Stomach smooth muscle (tissue), 2 donors: ENCODE measurements at regions not wholly inside any gene's neighbourhood (a gene's known extent, or its start where the extent isn't known, plus 50 kb on each side); places are given as distances from the start of the nearest gene placed in this dataset.
"Not testable (repeated sequence)": the region's sequence is repeated elsewhere in the genome, so short reads cannot be mapped to it uniquely, and the experiment has no call there.

Experiments
- H3K27ac ChIP-seq: one replicate; pipeline ENCODE4 v1.7.0; 2013; ENCODE audit warnings: mild to moderate bottlenecking, low read length, inconsistent platforms
- H3K27me3 ChIP-seq, 2 donors: one replicate each; pipeline ENCODE4 v1.7.0; 2013; ENCODE audit warnings: low read length in 2 of 2; ENCODE audit not compliant: insufficient read depth in 2 of 2, control insufficient read depth in 1 of 2
- H3K36me3 ChIP-seq, 2 donors: one replicate each; pipeline ENCODE4 v1.7.0; 2013; ENCODE audit warnings: low read length in 2 of 2; ENCODE audit not compliant: control insufficient read depth in 2 of 2, insufficient read depth in 2 of 2
- H3K4me1 ChIP-seq: one replicate; pipeline ENCODE4 v1.7.0; 2013; ENCODE audit warnings: low read length; ENCODE audit not compliant: control insufficient read depth, insufficient read depth
- H3K4me3 ChIP-seq, 2 donors: one replicate each; pipeline ENCODE4 v1.7.0; 2013; ENCODE audit warnings: low read length in 2 of 2
- H3K9ac ChIP-seq, 2 donors: one replicate each; pipeline ENCODE4 v1.7.0; 2013; ENCODE audit warnings: low read length in 2 of 2, mild to moderate bottlenecking in 1 of 2
- H3K9me3 ChIP-seq, 2 donors: one replicate each; pipeline ENCODE4 v1.7.0; 2013; ENCODE audit warnings: low read length in 2 of 2; ENCODE audit not compliant: control insufficient read depth in 2 of 2
- donor health status: healthy.
- donor health status: Pancreatic carcinoma.

DNA sequence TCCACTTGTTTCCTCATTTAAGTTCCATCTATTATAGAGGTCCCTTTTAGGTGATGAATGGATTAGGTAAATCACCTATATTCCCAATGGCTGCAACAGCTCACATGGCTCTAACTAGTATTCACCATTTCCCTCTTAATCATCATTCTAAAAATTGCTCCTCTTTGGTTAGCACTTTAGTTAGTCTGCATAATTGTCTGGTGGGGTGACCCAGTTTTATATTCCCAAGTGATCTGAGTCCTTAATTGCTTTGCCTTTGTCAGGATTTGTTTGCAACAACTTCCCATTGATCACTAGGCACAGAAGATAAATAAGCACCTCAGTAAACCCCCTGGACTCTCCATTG lies 395.2 kb downstream of the RAB38 start:
- Histone ChIP-seq H3K36me3 (no peaks in the 10 kb centered on the region), H3K4me1 (no peaks in the 10 kb centered on the region), H3K27ac (no peak overlapping the region), H3K9ac (no peak overlapping the region), H3K4me3 (no peak overlapping the region), H3K9me3 (no peaks in the 10 kb centered on the region), H3K27me3 (no peaks in the 10 kb centered on the region)

GRCh38 chr11:87779276-87780067 lies 395.8 kb downstream of the RAB38 start:
- Histone ChIP-seq H3K4me3 (no peak overlapping the region), H3K9me3 (no peaks in the 10 kb centered on the region), H3K4me1 (no peaks in the 10 kb centered on the region), H3K9ac (no peak overlapping the region), H3K27ac (no peak overlapping the region), H3K36me3 (no peaks in the 10 kb centered on the region), H3K27me3 (no peaks in the 10 kb centered on the region)

DNA sequence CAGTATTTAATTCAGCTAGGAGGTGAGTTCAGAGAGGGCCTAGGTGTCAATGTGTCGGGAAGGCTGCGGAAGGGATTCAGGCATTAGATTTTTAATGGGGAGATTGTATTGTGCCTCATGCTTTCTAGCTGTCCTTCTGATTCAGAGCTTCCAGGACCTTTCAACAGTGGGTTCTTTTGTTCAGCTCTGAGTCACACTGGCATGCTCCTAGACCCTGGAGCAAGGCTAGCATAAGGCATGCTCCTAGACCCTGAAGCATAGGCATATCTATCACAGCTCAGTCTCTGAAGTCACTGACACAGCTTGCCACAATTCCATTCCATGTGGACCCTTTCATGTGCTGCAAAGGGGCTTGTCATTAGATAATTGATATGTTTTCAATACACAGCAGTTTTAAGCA lies 396.9 kb downstream of the RAB38 start:
- H3K27me3 ChIP-seq, result no peaks in the 10 kb centered on the region
- no peak overlapping the region for H3K27ac ChIP-seq
- no peak overlapping the region for H3K4me3 ChIP-seq
- no peaks in the 10 kb centered on the region for H3K9me3 ChIP-seq
- H3K9ac ChIP-seq, result no peak overlapping the region
- H3K36me3 ChIP-seq, result no peaks in the 10 kb centered on the region
- H3K4me1 ChIP-seq, result no peaks in the 10 kb centered on the region

GRCh38 chr11:87775036-87775435 lies 400.2 kb downstream of the RAB38 start:
- Histone ChIP-seq H3K9me3 (no peaks in the 10 kb centered on the region), H3K4me3 (no peak overlapping the region), H3K36me3 (no peaks in the 10 kb centered on the region), H3K9ac (no peak overlapping the region), H3K4me1 (no peaks in the 10 kb centered on the region), H3K27ac (no peak overlapping the region), H3K27me3 (no peaks in the 10 kb centered on the region)

DNA sequence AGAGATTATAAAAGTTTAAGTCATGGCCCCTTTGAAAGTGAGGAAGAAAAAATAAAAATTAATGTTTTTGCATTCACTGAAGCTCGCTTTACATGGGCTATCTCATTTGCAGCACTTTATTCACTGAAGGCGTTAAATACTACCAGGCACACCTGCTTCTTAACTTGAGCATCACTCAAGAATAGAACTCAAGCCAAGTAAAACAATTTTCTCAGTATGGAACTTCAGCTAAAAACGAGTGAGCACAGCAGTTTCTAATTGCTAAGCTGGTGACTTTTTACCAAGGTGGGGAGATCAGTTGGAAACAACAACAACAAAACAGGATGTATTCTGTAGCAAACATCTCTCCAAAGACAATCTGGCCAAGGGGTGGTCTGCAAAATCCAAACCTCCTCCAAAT lies 405.6 kb downstream of the RAB38 start:
- Histone ChIP-seq H3K27me3 (no peaks in the 10 kb centered on the region), H3K4me3 (no peak overlapping the region), H3K4me1 (no peaks in the 10 kb centered on the region), H3K36me3 (no peaks in the 10 kb centered on the region), H3K27ac (no peak overlapping the region), H3K9ac (no peak overlapping the region), H3K9me3 (no peaks in the 10 kb centered on the region)

DNA sequence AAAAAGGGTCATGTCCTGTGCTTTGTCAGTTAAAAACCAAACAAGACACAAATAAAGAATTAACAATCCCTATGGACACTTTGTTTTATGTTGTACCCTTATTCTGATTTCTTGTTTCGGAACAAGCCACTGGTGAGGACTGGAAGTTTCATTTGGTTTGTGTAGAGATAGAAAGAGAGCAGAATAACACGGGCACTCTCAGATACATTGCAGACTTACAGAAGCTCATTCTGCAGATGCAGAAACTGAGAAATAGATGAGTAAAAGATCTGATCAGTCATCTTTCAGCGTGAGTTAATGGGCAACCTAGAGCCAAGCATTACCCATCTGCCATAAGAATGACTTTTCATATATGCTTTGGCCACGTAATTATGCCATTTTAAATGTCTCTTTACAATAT lies 407.6 kb downstream of the RAB38 start:
- Histone ChIP-seq H3K9ac (no peak overlapping the region), H3K27me3 (no peaks in the 10 kb centered on the region), H3K36me3 (no peaks in the 10 kb centered on the region), H3K4me1 (no peaks in the 10 kb centered on the region), H3K4me3 (no peak overlapping the region), H3K9me3 (no peaks in the 10 kb centered on the region), H3K27ac (no peak overlapping the region)

DNA sequence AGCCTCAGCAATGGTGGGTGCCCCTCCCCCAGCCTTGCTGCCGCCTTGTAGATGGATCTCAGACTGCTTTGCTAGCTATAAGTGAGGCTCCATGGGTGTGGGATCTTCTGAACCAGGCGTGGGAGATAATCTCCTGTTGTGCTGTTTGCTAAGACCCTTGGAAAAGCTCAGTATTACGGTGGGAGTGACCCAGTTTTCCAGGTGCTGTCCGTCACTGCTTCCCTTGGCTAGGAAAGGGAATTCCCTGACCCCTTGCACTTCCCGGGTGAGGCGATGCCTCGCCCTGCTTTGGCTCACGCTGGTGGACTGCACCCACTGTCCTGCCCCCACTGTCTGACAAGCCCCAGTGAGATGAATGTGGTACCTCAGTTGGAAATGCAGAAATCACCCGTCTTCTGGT lies 411.2 kb downstream of the RAB38 start:
- not testable (repeated sequence) for H3K9ac ChIP-seq, H3K4me3 ChIP-seq, H3K27ac ChIP-seq, H3K27me3 ChIP-seq, H3K9me3 ChIP-seq, H3K4me1 ChIP-seq, H3K36me3 ChIP-seq

DNA sequence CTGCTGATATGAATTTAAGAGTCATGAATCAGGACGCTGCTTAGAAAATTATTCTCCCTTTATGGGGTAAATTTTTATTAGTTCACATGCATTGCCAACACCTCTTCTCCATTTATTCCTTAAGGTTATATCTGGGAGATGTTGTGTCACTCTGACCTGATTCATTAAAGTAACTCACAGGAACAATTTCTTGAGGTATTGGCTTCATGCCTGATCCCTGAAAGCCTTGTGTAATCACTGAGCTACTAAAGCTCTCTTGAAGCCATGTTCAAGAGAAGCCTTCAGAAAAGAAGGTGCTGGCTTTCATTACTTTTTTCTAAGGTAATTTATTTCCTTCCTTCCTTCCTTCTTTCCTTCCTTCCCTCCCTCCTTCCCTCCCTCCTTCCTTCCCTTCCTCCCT lies 420.6 kb downstream of the RAB38 start:
- H3K4me1 ChIP-seq, result no peaks in the 10 kb centered on the region
- H3K9ac ChIP-seq, result no peak overlapping the region
- H3K27me3 ChIP-seq, result no peaks in the 10 kb centered on the region
- no peak overlapping the region for H3K4me3 ChIP-seq
- peaks cover 0 to 2% of the 10 kb centered on the region in 2 donors for H3K9me3 ChIP-seq
- no peaks in the 10 kb centered on the region for H3K36me3 ChIP-seq
- no peak overlapping the region for H3K27ac ChIP-seq

GRCh38 chr11:87753143-87753542 lies 422.1 kb downstream of the RAB38 start:
- Histone ChIP-seq H3K27ac (no peak overlapping the region), H3K4me3 (no peak overlapping the region), H3K36me3 (no peaks in the 10 kb centered on the region), H3K27me3 (no peaks in the 10 kb centered on the region), H3K4me1 (no peaks in the 10 kb centered on the region), H3K9ac (no peak overlapping the region), H3K9me3 (peaks cover 0 to 2% of the 10 kb centered on the region in 2 donors)

GRCh38 chr11:87743007-87743406 lies 432.2 kb downstream of the RAB38 start:
- no peak overlapping the region for H3K27ac ChIP-seq
- no peak overlapping the region for H3K4me3 ChIP-seq
- no peaks in the 10 kb centered on the region for H3K36me3 ChIP-seq

GRCh38 chr11:87740968-87741367 lies 434.3 kb downstream of the RAB38 start:
- no peaks in the 10 kb centered on the region for H3K4me1 ChIP-seq
- H3K9me3 ChIP-seq, result no peaks in the 10 kb centered on the region
- no peak overlapping the region for H3K9ac ChIP-seq
- H3K27me3 ChIP-seq, result no peaks in the 10 kb centered on the region
- H3K4me3 ChIP-seq, result no peak overlapping the region
- H3K27ac ChIP-seq, result no peak overlapping the region
- H3K36me3 ChIP-seq, result no peaks in the 10 kb centered on the region

More at GRCh38 chr11:87743007-87743406, 432.2 kb downstream of the RAB38 start:
- no peaks in the 10 kb centered on the region for H3K9me3 ChIP-seq
- no peaks in the 10 kb centered on the region for H3K27me3 ChIP-seq
- H3K4me1 ChIP-seq, result no peaks in the 10 kb centered on the region
- no peak overlapping the region for H3K9ac ChIP-seq
